SKM-1 (cell line): ENCODE measurements at regions not wholly inside any gene's neighbourhood (a gene's known extent, or its start where the extent isn't known, plus 50 kb on each side); places are given as distances from the start of the nearest gene placed in this dataset.

ENCODE experiments used
- DNase-seq: peaks from one replicate; lab custom pipeline; 2025; ENCODE audit not compliant: unreplicated experiment; lab: John Stamatoyannopoulos, UW

- DNase-seq: peak; percentile 59
Measured at GRCh38 chr18:40852406-40852805, 1102.6 kb upstream of the PIK3C3 start.

GRCh38 chr18:40851014-40851429 lies 1104.0 kb upstream of the PIK3C3 start:
- DNase-seq: peak; percentile 51

- no peak for DNase-seq
Measured at GRCh38 chr18:40849886-40850285, 1105.1 kb upstream of the PIK3C3 start.

- no peak for DNase-seq
Measured at GRCh38 chr18:40841467-40841866, 1113.6 kb upstream of the PIK3C3 start.

GRCh38 chr18:40841063-40841462 lies 1114.0 kb upstream of the PIK3C3 start:
- DNase-seq: no peak

GRCh38 chr18:40832362-40832761 lies 1122.7 kb upstream of the PIK3C3 start:
- DNase-seq: no peak

- no peak for DNase-seq
Measured at GRCh38 chr18:40824291-40824690, 1130.7 kb upstream of the PIK3C3 start.

- DNase-seq: no peak
Measured at GRCh38 chr18:40821596-40822243, 1133.3 kb upstream of the PIK3C3 start.

GRCh38 chr18:40812981-40813515 lies 1142.0 kb upstream of the PIK3C3 start:
- DNase-seq: no peak

- no peak for DNase-seq
Measured at GRCh38 chr18:40810372-40810771, 1144.7 kb upstream of the PIK3C3 start.

- no peak for DNase-seq
Measured at GRCh38 chr18:40789286-40789685, 1165.7 kb upstream of the PIK3C3 start.

GRCh38 chr18:40782453-40783130 lies 1172.4 kb upstream of the PIK3C3 start:
- no peak for DNase-seq

- DNase-seq: no peak
Measured at GRCh38 chr18:40769786-40770185, 1185.2 kb upstream of the PIK3C3 start.

GRCh38 chr18:40760251-40760650 lies 1194.8 kb upstream of the PIK3C3 start:
- DNase-seq: no peak

- no peak for DNase-seq
Measured at GRCh38 chr18:40754477-40754876, 1200.6 kb upstream of the PIK3C3 start.

GRCh38 chr18:40752316-40752715 lies 1202.7 kb upstream of the PIK3C3 start:
- no peak for DNase-seq

GRCh38 chr18:40751186-40751585 lies 1203.8 kb upstream of the PIK3C3 start:
- DNase-seq: no peak

- no peak for DNase-seq
Measured at GRCh38 chr18:40739029-40739428, 1216.0 kb upstream of the PIK3C3 start.

GRCh38 chr18:40738321-40738880 lies 1216.6 kb upstream of the PIK3C3 start:
- no peak for DNase-seq

- DNase-seq: no peak
Measured at GRCh38 chr18:40708726-40709125, 1246.3 kb upstream of the PIK3C3 start.

- DNase-seq: no peak
Measured at GRCh38 chr18:40707797-40708196, 1247.2 kb upstream of the PIK3C3 start.

GRCh38 chr18:40698129-40698528 lies 1256.9 kb upstream of the PIK3C3 start:
- no peak for DNase-seq
